ENCODE measurements at regions not wholly inside any gene's neighbourhood (a gene's known extent, or its start where the extent isn't known, plus 50 kb on each side); places are given as distances from the start of the nearest gene placed in this dataset.

DNA sequence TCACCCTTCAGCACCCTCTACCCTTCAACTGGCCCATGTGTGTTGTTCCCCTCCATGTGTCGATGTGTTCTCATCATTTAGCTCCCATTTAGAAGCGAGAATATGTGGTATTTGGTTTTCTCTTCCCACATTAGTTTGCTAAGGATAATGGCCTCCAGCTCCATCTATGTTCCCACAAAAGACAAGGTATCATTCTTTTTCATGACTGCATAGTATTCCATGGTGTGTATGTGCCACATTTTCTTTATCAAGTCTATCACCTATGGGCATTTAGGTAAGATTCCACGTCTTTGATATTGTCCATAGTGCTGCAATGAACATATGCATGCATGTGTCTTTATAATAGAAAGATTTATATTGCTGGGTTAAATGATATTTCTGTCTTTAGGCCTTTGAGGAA is 325.1 kb upstream of the ADAMTS16 start:
- no peak overlapping the region for H3K4me3 ChIP-seq (ENCODE audit: low read depth, low read length)
- TF ChIP-seq, protein P1, sequence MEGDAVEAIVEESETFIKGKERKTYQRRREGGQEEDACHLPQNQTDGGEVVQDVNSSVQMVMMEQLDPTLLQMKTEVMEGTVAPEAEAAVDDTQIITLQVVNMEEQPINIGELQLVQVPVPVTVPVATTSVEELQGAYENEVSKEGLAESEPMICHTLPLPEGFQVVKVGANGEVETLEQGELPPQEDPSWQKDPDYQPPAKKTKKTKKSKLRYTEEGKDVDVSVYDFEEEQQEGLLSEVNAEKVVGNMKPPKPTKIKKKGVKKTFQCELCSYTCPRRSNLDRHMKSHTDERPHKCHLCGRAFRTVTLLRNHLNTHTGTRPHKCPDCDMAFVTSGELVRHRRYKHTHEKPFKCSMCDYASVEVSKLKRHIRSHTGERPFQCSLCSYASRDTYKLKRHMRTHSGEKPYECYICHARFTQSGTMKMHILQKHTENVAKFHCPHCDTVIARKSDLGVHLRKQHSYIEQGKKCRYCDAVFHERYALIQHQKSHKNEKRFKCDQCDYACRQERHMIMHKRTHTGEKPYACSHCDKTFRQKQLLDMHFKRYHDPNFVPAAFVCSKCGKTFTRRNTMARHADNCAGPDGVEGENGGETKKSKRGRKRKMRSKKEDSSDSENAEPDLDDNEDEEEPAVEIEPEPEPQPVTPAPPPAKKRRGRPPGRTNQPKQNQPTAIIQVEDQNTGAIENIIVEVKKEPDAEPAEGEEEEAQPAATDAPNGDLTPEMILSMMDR (IDR thresholded peaks at IDR 0.05; ENCODE audit: control insufficient read depth, extremely low read depth, insufficient read depth) = no peak
- no peak for DNase-seq (ENCODE audit: low read depth)

DNA sequence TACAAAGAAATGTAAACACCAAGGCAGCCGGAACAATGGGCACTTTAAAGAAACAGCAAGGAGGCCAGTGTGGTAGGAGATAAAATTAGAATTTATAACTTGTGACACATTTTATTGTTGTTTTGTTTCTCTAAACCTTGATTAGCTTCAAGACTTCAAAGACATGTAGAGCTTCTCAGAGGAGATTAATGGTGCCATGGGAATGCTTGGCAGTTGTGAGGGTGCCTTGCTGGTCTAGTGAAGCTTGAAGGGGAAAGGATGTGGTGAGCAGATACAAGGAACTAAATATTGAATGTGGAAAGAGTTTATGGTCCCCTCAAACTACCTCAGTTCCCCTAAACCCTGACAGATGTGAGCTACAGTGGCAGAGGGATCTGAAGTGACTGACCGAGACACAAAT is 322.4 kb upstream of the ADAMTS16 start:
- no peak for DNase-seq (ENCODE audit: low read depth)
- no peak overlapping the region for H3K4me3 ChIP-seq (ENCODE audit: low read depth, low read length)
- TF ChIP-seq, protein P1 (IDR thresholded peaks at IDR 0.05; ENCODE audit: control insufficient read depth, extremely low read depth, insufficient read depth) = no peak

DNA sequence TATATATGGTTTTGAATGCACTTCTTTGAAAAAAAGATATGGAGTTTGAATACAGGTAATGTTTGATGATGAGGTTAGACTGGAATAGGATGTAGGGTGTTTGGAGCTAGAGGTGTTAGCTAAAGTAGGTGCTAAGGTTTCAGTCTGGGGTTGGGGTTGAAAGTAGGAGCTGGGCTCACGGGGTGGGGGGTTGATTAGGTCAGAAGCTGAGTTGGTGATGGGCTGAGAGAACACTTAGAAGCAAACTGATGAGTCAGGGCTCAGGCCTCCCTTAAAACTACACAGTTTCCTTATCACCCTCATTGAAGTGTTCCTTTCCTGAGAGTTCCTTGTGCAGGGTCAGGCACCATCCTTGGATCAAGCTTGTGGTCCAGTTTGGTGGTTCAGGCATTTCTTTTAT is 308.8 kb upstream of the ADAMTS16 start:
- TF ChIP-seq, protein P1 (IDR thresholded peaks at IDR 0.05; ENCODE audit: control insufficient read depth, extremely low read depth, insufficient read depth) = no peak
- DNase-seq (ENCODE audit: low read depth) = no peak
- no peak overlapping the region for H3K4me3 ChIP-seq (ENCODE audit: low read depth, low read length)

DNA sequence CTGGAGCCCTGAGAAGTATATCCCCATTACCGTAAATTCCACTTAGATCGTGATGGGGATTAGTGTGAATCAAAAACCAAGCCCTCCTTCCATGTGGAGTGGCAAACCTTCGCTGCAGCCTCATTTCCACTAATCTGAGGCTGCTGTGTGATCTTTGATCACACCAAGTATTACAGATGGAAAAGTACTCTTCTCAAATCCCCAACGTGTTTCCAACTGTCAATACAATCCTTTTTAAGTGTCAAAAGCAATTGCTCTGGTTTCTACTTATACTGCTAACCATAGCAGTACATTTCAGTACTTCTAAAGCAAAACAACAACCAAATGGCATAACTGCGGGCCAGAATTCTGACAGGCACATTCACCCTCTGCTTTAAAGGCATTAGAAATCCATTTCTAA is 307.7 kb upstream of the ADAMTS16 start:
- DNase-seq (ENCODE audit: low read depth) = no peak
- TF ChIP-seq, protein P1 (IDR thresholded peaks at IDR 0.05; ENCODE audit: control insufficient read depth, extremely low read depth, insufficient read depth) = no peak

DNA sequence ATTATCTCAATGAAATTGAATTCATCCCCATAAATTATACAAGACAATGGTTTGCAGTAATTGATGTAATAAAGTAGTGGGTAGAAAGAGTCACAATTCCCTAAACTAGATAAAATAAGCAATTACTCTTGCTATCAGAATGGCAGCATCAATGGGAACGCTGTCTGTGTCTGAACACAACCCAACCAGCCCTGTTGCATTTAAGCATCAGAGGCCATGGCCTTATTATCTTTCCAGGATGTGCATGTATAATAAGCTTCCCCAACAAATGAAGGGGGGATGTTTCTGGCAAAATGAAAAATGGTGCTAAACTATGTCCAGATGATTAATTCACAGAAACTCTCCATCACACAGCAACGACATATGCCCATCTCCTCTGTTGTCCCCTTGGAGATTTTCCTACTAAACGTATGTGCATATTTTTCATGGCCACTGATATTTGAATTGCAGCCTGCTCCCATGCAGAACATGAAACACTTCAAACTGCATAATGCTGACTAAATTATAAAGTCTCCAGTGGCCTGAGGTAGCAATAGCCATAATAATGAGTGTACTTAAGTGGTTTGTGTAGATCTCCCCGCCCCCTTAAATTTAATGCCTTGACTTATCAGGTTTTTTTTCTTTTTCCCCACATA is 306.9 kb upstream of the ADAMTS16 start:
- no peak overlapping the region for H3K4me3 ChIP-seq (ENCODE audit: low read depth, low read length)
- no peak for DNase-seq (ENCODE audit: low read depth)
- TF ChIP-seq, protein P1 (IDR thresholded peaks at IDR 0.05; ENCODE audit: control insufficient read depth, extremely low read depth, insufficient read depth) = no peak

More for the DNA sequence above, 307.7 kb upstream of the ADAMTS16 start:
- no peak overlapping the region for H3K4me3 ChIP-seq (ENCODE audit: low read depth, low read length)

DNA sequence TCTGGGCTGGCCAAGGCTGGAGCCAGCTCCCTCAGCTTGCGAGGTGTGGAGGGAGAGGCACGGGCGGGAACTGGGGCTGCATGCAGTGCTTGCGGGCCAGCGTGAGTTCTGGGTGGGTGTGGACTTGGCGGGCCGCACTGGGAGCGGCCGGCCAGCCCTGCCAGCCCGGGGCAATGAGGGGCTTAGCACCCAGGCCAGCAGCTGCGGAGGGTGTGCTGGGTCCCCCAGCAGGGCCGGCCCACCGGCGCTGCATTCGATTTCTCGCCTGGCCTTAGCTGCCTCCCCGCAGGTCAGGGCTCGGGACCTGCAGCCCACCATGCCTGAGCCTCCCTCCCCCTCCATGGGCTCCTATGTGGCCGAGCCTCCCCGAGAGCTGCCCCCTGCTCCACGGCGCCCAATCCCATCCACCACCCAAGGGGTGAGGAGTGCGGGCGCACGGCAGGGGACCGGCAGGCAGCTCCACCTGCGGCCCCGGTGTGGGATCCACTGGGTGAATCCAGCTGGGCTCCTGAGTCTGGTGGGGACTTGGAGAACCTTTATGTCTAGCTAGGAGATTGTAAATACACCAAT is 302.6 kb upstream of the ADAMTS16 start:
- TF ChIP-seq, protein P1 (IDR thresholded peaks at IDR 0.05; ENCODE audit: control insufficient read depth, extremely low read depth, insufficient read depth) = no peak
- no peak overlapping the region for H3K4me3 ChIP-seq (ENCODE audit: low read depth, low read length)
- no peak for DNase-seq (ENCODE audit: low read depth)

DNA sequence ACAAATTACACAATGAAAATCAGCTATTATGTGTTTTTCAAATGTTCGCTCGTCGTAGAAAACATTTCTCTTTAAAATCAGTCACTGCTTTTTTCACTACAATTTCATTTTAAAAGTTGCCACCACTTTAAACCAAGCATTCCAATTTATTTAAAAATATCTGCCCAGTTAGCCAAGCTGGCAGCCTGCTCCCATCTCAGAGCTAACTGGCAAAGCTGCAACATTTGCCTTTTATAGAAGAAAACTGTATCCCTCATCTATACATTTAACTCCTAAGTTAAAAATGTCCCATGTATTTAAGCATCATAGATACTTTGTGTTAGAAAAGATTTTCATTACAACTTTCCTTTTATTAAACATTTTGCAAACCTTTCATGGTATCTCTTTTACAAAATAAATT is 294.9 kb upstream of the ADAMTS16 start:
- DNase-seq (ENCODE audit: low read depth) = no peak
- no peak overlapping the region for H3K4me3 ChIP-seq (ENCODE audit: low read depth, low read length)
- TF ChIP-seq, protein P1 (IDR thresholded peaks at IDR 0.05; ENCODE audit: control insufficient read depth, extremely low read depth, insufficient read depth) = no peak

All from LNCaP clone FGC (cell line).